NCI-H2171 (cell line): ENCODE measurements at regions not wholly inside any gene's neighbourhood (a gene's known extent, or its start where the extent isn't known, plus 50 kb on each side); places are given as distances from the start of the nearest gene placed in this dataset.

Experiments
- DNase-seq: peaks from one replicate; lab custom pipeline; 2025; lab: John Stamatoyannopoulos, UW

- DNase-seq, result no peak
Measured at GRCh38 chr11:28984231-28984630, 876.0 kb downstream of the METTL15 start.

DNA sequence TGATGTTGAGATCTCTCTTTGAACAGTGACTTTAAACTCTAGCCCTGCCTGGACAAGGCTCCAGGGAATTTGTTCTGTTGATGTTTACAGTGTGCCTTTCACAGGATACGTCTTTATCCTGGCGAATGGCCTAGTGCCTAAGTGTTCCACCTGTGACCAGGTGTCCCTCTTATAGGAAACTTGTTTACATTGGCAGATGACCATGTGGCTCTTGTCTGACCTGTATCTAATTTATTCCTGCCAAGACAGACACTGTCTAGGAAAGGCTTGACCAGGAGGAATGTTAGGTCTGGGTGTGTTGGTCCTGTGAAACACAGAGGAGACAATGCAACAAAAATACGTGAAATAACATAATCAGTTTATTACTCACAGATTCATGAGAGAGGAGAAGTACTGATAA, 875.6 kb downstream of the METTL15 start:
- DNase-seq, result no peak

DNA sequence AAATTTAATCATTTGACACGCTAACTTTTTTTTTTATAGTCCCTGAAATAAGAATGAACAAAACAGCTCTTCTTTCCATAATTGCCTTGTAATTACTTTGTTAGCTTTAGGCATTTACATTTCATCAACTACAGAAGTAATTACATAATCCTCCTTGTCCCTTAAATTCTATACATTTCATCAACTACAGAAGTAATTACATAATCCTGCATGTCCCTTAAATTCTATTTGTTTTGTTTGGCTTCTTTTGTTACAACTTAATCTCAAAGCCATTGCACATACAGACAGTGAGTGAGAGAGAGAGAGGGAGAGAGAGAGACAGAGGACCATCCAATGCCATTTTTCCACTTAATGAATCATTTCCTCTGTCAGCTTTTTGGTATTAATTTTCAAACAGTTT, 873.2 kb downstream of the METTL15 start:
- no peak for DNase-seq

- DNase-seq, result no peak
Measured at GRCh38 chr11:28976801-28977145, 868.6 kb downstream of the METTL15 start.

DNA sequence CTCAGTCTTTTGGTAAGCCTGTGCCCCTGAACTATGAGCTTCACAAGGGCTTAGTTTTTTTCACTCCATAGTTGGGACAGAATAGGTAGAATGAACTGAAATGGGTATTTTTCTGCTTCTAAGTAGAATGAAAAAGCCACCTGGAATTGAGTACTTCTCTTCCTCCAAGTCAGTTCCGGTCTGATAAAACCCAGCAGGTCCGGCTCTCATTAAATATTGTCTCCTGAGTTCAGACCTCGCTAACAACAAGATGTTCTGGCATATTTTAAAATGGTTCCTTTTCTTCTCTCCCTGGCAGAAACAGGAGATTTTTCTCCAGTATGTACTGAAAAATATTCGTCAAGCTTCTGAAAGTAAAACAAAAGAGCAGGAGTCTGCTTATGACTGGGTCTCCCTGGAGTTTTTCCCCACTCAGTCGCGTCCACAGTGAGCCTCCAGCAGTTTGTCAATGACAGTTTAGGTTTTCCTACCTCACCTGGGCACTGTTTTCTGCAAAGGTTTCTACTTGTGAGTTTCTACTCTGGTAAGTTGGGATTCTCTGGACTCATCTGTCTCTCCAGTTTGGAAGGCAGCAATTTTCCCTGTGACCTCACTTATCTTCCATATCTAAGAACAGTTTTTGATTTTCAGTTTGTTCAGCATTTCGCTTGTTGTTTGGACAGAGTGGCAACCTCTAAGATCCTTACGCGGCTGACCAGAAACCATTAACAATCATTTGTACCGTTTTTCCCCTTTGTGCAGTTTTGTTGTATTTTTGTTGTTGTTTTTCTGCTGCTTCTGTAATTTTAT, 868.0 kb downstream of the METTL15 start:
- no peak for DNase-seq

DNA sequence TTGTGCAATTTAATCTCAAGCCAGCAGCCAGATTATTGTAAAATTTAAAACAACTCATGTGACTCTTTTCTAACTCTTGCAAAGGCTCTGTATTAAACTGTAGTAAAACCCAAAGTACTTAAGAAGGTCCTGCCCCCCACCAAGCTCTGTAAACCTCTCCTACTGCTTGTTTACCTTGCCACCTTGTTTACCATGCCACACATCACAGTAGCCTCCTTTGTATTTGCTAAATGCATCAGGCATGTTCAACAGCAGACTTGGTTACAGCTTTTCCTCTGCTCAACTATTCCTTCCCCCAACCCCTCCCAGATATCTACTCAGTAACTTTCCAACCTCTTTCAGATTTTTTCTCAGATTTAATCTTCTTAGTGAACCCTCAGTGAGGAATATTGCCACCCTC, 861.6 kb downstream of the METTL15 start:
- no peak for DNase-seq

- no peak for DNase-seq
Measured at GRCh38 chr11:28966951-28967350, 858.8 kb downstream of the METTL15 start.

GRCh38 chr11:28965819-28966218, 857.6 kb downstream of the METTL15 start:
- no peak for DNase-seq

GRCh38 chr11:28964811-28965210, 856.6 kb downstream of the METTL15 start:
- no peak for DNase-seq

- no peak for DNase-seq
Measured at GRCh38 chr11:28963187-28963586, 855.0 kb downstream of the METTL15 start.

DNA sequence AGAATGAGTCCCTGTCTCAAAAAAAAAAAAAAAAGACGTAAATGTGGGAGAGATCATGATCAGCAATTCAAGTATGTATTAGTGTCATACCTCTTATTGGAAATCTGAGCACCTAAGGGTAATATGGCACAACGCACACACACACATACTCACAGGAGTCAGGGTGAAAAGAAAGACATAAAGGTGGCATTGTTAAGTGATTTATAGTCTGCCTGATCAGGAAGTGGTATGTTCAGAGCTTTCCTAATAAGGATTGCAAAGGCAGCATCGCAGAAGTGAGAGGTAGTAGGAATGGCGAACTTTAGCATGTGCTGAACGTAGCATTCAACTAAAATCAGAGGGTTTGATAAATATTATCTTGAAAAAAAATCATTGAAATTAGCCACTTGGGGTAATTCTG, 854.3 kb downstream of the METTL15 start:
- DNase-seq, result no peak

DNA sequence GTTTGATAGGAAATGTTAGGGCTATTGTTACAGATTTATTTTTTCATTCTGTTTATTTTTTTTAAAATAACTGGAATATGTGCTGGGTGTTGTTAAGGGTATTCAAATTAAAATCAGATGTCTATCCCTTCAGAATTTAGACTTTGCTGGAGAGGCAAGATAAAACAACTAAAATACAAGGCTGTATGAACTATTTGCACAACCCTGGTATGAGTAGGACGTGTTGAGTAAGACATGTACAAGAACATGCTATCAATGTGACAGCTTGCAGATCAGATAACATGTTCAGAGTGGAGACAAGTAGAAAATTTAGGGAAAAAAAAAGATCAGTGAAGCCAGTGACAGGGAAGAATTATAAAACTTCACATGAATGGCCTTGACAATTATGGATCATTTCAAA, 853.5 kb downstream of the METTL15 start:
- no peak for DNase-seq

GRCh38 chr11:28956446-28956845, 848.3 kb downstream of the METTL15 start:
- no peak for DNase-seq

GRCh38 chr11:28951191-28951590, 843.0 kb downstream of the METTL15 start:
- no peak for DNase-seq

DNA sequence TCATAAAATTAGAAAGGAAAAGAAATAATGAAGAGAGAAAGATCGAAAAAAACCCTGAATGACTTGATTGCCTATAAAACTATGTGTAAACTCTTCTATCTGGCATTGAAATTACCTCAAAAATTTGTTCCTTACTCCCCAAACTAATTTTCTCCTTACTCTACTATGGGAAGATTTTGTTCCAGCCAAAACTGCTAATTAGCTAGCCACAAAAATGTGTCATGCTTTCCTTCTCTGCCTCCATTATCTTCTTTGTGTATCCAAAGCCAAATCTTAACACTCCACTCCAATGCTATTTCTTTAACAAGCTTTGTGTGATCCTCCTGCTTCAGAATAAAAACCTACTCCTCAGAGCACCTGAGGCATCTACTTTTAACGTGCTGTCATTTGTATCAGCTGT, 831.2 kb downstream of the METTL15 start:
- DNase-seq, result no peak

GRCh38 chr11:28938091-28938490, 829.9 kb downstream of the METTL15 start:
- no peak for DNase-seq

DNA sequence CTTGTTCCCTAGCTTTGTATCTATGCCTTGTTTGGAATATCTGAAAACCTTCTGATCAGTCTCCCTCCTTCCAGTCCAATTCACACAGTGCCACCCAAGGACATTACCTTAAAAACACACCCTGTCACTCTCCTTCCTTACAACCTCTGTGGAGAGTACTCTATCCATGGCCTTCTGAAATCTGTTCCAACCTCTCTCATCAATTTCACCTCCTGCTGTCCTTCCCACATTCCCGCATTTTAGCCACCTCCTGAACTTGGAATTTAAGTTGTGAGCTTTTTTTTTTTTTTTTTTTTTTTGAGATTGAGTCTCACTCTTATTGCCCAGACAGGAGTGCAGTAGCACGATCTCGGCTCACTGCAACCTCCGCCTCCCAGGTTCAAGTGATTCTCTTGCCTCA, 824.8 kb downstream of the METTL15 start:
- DNase-seq, result no peak

DNA sequence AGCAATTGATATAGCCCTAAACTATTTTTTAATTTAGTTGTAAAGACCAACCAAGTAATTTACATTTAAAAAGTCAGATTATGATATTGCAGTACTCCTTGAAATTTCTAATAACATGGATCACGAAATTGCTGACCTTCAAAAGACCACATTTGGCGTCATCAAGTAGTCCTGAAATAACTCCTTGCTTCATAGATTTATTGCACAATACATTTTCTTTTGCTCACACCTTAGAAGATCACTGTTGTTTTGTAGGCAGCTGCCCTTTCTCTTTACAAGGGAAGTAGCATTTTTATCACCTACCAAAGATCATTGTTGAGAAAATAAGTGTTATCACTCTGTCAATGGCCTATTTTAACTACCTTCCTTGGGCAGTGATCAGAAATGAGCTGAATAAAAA, 815.8 kb downstream of the METTL15 start:
- DNase-seq, result no peak

DNA sequence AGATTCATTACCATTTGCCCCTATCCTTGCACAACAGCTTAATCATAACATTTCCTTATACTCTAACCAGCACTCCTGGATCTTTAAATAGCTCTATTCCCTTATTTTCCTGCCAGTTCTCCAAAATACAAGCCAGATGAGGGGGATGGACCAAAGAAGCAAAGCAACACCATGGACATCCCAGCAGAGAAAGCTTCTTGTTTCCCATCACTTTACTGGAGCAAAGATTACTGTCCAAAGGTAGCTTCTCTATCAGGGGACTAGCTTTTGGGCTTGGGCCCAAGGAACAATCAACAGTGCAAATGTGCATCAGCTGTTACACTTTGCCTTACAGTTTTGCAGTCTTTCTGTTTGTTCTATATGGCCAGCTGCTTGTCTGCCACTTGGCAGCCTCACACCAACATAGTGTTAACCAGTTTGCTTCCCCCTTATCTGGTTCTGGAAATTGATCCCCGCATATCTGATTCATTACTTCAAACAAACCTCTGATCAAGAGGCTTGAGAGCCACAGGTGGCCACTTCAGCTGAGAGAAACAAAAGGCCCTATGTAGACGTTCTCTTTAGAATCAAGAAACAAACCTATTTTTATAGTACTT, 814.3 kb downstream of the METTL15 start:
- no peak for DNase-seq

DNA sequence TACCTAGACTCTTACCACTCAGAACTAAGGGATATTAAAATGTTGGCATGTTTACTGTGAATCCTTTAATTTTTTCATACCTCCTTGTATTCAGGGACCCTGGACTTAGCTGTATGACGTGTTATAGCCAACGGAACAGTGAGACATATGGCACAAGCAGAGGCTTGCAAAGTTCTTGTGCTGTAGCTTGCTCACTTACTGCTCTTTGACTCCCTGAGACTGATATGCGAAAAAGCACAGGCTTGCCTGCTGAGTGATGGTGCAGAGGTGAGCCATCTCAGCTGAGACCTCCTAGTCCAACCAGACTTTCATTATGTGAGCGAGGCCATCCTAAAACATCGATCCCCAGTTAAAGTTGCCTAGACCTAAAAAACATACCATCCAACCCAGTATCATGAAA, 811.0 kb downstream of the METTL15 start:
- DNase-seq, result no peak

GRCh38 chr11:28913883-28914282, 805.7 kb downstream of the METTL15 start:
- no peak for DNase-seq

GRCh38 chr11:28911829-28912228, 803.6 kb downstream of the METTL15 start:
- DNase-seq, result no peak

DNA sequence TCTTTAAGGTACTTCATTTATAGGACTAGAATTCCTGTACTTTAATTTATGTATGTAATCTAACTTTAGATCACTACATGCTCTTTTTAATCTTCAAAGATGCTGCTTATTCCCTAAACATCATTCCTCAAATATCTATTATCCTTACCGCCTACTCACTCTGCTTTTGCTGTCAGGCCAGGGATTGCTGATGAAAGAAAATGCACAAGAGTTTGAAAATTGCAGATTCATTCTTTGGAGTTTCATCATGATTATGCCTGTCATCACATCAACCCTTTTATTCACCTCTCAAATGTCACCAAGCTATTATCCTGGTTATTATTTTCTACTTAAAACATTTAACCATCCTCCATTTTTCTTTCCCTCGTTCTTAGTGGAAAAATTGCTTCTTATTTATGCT, 802.7 kb downstream of the METTL15 start:
- DNase-seq, result no peak

- no peak for DNase-seq
Measured at GRCh38 chr11:28903716-28904115, 795.5 kb downstream of the METTL15 start.
